ENCODE measurements at regions not wholly inside any gene's neighbourhood (a gene's known extent, or its start where the extent isn't known, plus 50 kb on each side); places are given as distances from the start of the nearest gene placed in this dataset.

GRCh38 chr11:129724866-129725265, 90.8 kb upstream of the TMEM45B start:
- Mint-ChIP-seq H3K9me3 (no peaks in the 10 kb centered on the region), H3K27me3 (ENCODE audit: low read depth) (peaks cover 6% of the 10 kb centered on the region), H3K4me1 (peaks cover 4 to 6% of the 10 kb centered on the region in 2 experiments; a peak in 3 of 4 replicates), H3K4me3 (no peak overlapping the region), H3K27ac (no peak overlapping the region), H3K36me3 (ENCODE audit: insufficient read depth in 1 of 3, low read depth in 3 of 3) (no peaks in the 10 kb centered on the region; a peak in 1 of 7 replicates)
- no peak overlapping the region for H2BK120ac ChIP-seq (ENCODE audit: low read depth, low read length, poor library complexity, severe bottlenecking)
- H2BK5ac ChIP-seq (ENCODE audit: insufficient read length, low read length) = no peak overlapping the region
- no peak overlapping the region for H4K91ac ChIP-seq (ENCODE audit: insufficient read length, low read depth, low read length)
- no peaks in the 10 kb centered on the region for H3K9me3 ChIP-seq (ENCODE audit: control insufficient read depth, low read depth, low read length)
- no peaks in the 10 kb centered on the region for H3K79me2 ChIP-seq (ENCODE audit: insufficient read depth, low read length)
- TF ChIP-seq CTCF (conservative IDR thresholded peaks at IDR 0.05) = no peak
- no peak overlapping the region for H3K9ac ChIP-seq (ENCODE audit: extremely low read depth, insufficient read length, low read length)
- no peaks in the 10 kb centered on the region for H3K27me3 ChIP-seq (ENCODE audit: insufficient read depth, low read length)
- no peak overlapping the region for H3K56ac ChIP-seq (ENCODE audit: insufficient read length, low read depth, low read length)
- H2AK5ac ChIP-seq (ENCODE audit: insufficient read length, low read length) = no peak overlapping the region
- no peaks in the 10 kb centered on the region for H3K4me1 ChIP-seq (ENCODE audit: insufficient read depth, low read length)
- no peak overlapping the region for H3K4me2 ChIP-seq (ENCODE audit: insufficient read depth, insufficient read length, low read length)
- DNase-seq = no peak
- H3K4ac ChIP-seq (ENCODE audit: low read depth, low read length) = no peak overlapping the region
- no peak overlapping the region for H3K14ac ChIP-seq (ENCODE audit: insufficient read depth, low read length)
- H2AFZ ChIP-seq (ENCODE audit: low read length) = no peak overlapping the region
- no peaks in the 10 kb centered on the region for H3K23me2 ChIP-seq (ENCODE audit: insufficient read length, low read depth, low read length, poor library complexity, severe bottlenecking)
- no peak overlapping the region for H3T11ph ChIP-seq (ENCODE audit: low read length)
- H3K23ac ChIP-seq (ENCODE audit: insufficient read length, low read depth, low read length) = no peak overlapping the region
- no peak overlapping the region for H3K27ac ChIP-seq (ENCODE audit: insufficient read length, low read depth, low read length)
- no peak overlapping the region for H2BK20ac ChIP-seq (ENCODE audit: low read depth, low read length, poor library complexity, severe bottlenecking)
- no peaks in the 10 kb centered on the region for H3K79me1 ChIP-seq (ENCODE audit: insufficient read depth, low read depth, low read length, poor library complexity, severe bottlenecking)
- no CpG with 5 or more reads among the region's 5 CpGs for WGBS (ENCODE audit: extremely low coverage, insufficient read length, low lambda C conversion rate)
- H3K18ac ChIP-seq (ENCODE audit: insufficient read length, low read depth, low read length) = no peak overlapping the region
- no peak overlapping the region for H2BK12ac ChIP-seq (ENCODE audit: insufficient read length, low read depth, low read length)
- no peak overlapping the region for H4K5ac ChIP-seq (ENCODE audit: insufficient read length, low read depth, low read length)
- H4K20me1 ChIP-seq (ENCODE audit: control insufficient read depth, insufficient read depth, insufficient read length) = no peaks in the 10 kb centered on the region
- H2BK15ac ChIP-seq (ENCODE audit: low read depth, low read length) = no peak overlapping the region
- H4K8ac ChIP-seq (replicated peaks; ENCODE audit: insufficient read length, low read depth, low read length) = no peak overlapping the region
